H1 (cell line): ENCODE measurements at regions not wholly inside any gene's neighbourhood (a gene's known extent, or its start where the extent isn't known, plus 50 kb on each side); places are given as distances from the start of the nearest gene placed in this dataset.

Experiments used
- BACH1 ChIP-seq: IDR thresholded peaks from 2 replicates; pipeline ENCODE4 v1.6.1; 2012; ENCODE audit warnings: low read length, improper control_type of control experiment
- EZH2 ChIP-seq: fragments of 200-600 bp; sonication (generic); IDR thresholded peaks from 2 replicates; pipeline ENCODE4 v1.7.1; 2012; ENCODE audit warnings: low read depth, mild to moderate bottlenecking, moderate library complexity, low read length, inconsistent platforms; ENCODE audit not compliant: severe bottlenecking
- POLR2A ChIP-seq, 2 experiments: IDR thresholded peaks; 1 replicate in 1 of 2; 2 replicates in 1 of 2; pipeline ENCODE4 v1.6.1; 2011; ENCODE audit warnings: low read depth in 2 of 2, low read length in 2 of 2, mild to moderate bottlenecking in 2 of 2; ENCODE audit errors: control extremely low read depth in 1 of 2
- POLR2AphosphoS5 ChIP-seq: IDR thresholded peaks from 2 replicates; pipeline ENCODE4 v1.6.1; 2011; ENCODE audit warnings: low read depth, low read length
- RAD21 ChIP-seq, 2 experiments: IDR thresholded peaks in 1 of 2; conservative IDR thresholded peaks in 1 of 2; 2 replicates each; pipeline ENCODE4 v1.6.1; 2011; ENCODE audit warnings: low read depth in 2 of 2, low read length in 2 of 2, improper control_type of control experiment in 1 of 2, inconsistent platforms in 1 of 2, mild to moderate bottlenecking in 1 of 2, moderate library complexity in 1 of 2
- RNF2 ChIP-seq: fragments of 200-900, 300-1000 bp; sonication (generic); IDR thresholded peaks from 2 replicates; pipeline ENCODE4 v1.7.1; 2016; ENCODE audit warnings: borderline replicate concordance, low read depth, mild to moderate bottlenecking, antibody characterized with exemption, low read length; ENCODE audit not compliant: poor library complexity, severe bottlenecking; ENCODE audit errors: missing control alignments
- SP1 ChIP-seq: IDR thresholded peaks from 2 replicates; pipeline ENCODE4 v1.6.1; 2011; ENCODE audit warnings: low read depth, low read length
- ZNF274 ChIP-seq: IDR thresholded peaks from 2 replicates; pipeline ENCODE4 v1.7.0; 2012; ENCODE audit warnings: low read length, borderline replicate concordance; ENCODE audit errors: extremely low read depth
- TF ChIP-seq, protein P1 (sequence below), 3 experiments: IDR thresholded peaks; 1 replicate in 2 of 3; 2 replicates in 1 of 3; pipeline versions ENCODE4 v1.5.1 to v1.6.1; 2011; ENCODE audit warnings: low read length in 3 of 3, mild to moderate bottlenecking in 3 of 3, inconsistent platforms in 2 of 3, low read depth in 1 of 3, moderate library complexity in 1 of 3; ENCODE audit not compliant: insufficient read depth in 1 of 3; ENCODE audit errors: control extremely low read depth in 1 of 3

DNA sequence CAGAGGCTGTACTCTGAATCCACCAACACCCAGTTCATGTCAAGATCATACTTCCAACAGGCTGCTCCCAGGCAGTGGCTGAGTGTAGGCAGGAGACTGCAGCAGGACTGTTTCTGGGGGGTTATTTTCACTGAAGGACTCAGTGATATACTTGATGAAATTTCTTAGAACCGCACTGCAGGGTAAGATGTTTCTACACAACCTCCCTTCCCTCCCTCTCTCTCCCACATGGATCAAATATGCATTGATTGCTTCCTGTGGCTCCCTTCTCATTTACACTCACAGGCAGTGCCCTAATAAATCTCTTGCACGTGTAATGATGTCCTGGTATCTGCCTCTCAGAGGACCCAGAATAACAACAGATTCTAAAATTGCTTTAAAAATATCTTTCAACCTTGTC is 251.3 kb upstream of the CCDC179 start:
- TF ChIP-seq, protein P1, sequence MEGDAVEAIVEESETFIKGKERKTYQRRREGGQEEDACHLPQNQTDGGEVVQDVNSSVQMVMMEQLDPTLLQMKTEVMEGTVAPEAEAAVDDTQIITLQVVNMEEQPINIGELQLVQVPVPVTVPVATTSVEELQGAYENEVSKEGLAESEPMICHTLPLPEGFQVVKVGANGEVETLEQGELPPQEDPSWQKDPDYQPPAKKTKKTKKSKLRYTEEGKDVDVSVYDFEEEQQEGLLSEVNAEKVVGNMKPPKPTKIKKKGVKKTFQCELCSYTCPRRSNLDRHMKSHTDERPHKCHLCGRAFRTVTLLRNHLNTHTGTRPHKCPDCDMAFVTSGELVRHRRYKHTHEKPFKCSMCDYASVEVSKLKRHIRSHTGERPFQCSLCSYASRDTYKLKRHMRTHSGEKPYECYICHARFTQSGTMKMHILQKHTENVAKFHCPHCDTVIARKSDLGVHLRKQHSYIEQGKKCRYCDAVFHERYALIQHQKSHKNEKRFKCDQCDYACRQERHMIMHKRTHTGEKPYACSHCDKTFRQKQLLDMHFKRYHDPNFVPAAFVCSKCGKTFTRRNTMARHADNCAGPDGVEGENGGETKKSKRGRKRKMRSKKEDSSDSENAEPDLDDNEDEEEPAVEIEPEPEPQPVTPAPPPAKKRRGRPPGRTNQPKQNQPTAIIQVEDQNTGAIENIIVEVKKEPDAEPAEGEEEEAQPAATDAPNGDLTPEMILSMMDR (IDR thresholded peaks at IDR 0.05; ENCODE audit: control extremely low read depth in 1 of 3, insufficient read depth in 1 of 3, low read depth in 1 of 3, low read length in 3 of 3), result no peak
- TF ChIP-seq POLR2AphosphoS5 (no peak), SP1 (no peak), POLR2A (IDR thresholded peaks at IDR 0.05; ENCODE audit: control extremely low read depth in 1 of 2, low read depth in 2 of 2, low read length in 2 of 2) (no peak), ZNF274 (no peak), RNF2 (no peak), EZH2 (no peak), BACH1 (no peak), RAD21 (IDR thresholded peaks at IDR 0.05 in 1 of 2, conservative IDR thresholded peaks at IDR 0.05 in 1 of 2; ENCODE audit: low read depth in 2 of 2, low read length in 2 of 2) (no peak)
